Esophagus squamous epithelium (tissue), 4 donors: ENCODE measurements at regions not wholly inside any gene's neighbourhood (a gene's known extent, or its start where the extent isn't known, plus 50 kb on each side); places are given as distances from the start of the nearest gene placed in this dataset.

Experiments used
- POLR2A ChIP-seq, 4 donors: fragments of 450-650 bp; IDR thresholded peaks; one replicate each; pipeline ENCODE4 v1.6.1; 2017; ENCODE audit warnings: antibody characterized with exemption in 4 of 4, mild to moderate bottlenecking in 4 of 4, moderate library complexity in 3 of 4
- TF ChIP-seq, protein P1 (sequence below), 6 experiments: fragments of 450-650 bp in 4 of 6; fragments of 200-600 bp in 2 of 6; sonication (generic) in 2 of 6; IDR thresholded peaks; one replicate each; pipeline ENCODE4 v1.5.1; 2016 to 2019; ENCODE audit warnings: antibody characterized with exemption in 6 of 6, mild to moderate bottlenecking in 4 of 6, moderate library complexity in 4 of 6

DNA sequence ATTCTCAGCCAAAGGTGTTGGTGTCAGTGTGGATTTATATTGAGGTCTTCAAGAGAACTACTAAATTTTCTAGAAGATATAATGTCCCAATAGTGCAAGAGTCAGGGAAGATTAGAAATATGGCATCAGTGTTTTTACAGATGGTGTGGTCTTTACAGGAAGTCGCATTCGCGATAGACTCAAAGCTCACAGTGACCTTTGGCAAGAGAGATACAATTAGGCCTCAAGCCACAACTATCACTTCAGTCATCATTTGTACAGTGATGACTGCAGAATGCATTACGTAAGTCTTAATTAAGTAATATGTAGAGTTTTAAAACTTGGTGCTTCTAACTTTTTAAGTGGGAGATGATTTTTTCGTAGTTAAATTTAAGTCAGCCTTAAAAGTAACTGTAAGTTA lies 237.2 kb upstream of the FSTL5 start:
- TF ChIP-seq, protein P1, sequence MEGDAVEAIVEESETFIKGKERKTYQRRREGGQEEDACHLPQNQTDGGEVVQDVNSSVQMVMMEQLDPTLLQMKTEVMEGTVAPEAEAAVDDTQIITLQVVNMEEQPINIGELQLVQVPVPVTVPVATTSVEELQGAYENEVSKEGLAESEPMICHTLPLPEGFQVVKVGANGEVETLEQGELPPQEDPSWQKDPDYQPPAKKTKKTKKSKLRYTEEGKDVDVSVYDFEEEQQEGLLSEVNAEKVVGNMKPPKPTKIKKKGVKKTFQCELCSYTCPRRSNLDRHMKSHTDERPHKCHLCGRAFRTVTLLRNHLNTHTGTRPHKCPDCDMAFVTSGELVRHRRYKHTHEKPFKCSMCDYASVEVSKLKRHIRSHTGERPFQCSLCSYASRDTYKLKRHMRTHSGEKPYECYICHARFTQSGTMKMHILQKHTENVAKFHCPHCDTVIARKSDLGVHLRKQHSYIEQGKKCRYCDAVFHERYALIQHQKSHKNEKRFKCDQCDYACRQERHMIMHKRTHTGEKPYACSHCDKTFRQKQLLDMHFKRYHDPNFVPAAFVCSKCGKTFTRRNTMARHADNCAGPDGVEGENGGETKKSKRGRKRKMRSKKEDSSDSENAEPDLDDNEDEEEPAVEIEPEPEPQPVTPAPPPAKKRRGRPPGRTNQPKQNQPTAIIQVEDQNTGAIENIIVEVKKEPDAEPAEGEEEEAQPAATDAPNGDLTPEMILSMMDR (IDR thresholded peaks at IDR 0.05), result no peak
- TF ChIP-seq POLR2A (IDR thresholded peaks at IDR 0.05), result no peak
